HepG2 (cell line): ENCODE measurements at regions not wholly inside any gene's neighbourhood (a gene's known extent, or its start where the extent isn't known, plus 50 kb on each side); places are given as distances from the start of the nearest gene placed in this dataset.

Experiments
- CTCF ChIP-seq: sonication (generic); formaldehyde crosslinking; IDR thresholded peaks from 2 replicates; pipeline ENCODE4 v1.5.0; 2020; ENCODE audit warnings: mild to moderate bottlenecking, missing genetic modification reagents, moderate library complexity
- FOXO4 ChIP-seq: sonication (generic); formaldehyde crosslinking; conservative IDR thresholded peaks from 2 replicates; pipeline ENCODE4 v1.8.1; 2023; ENCODE audit warnings: missing genetic modification reagents
- HNF4G ChIP-seq, 2 experiments: sonication (generic) in 1 of 2; formaldehyde crosslinking in 1 of 2; IDR thresholded peaks; 2 replicates each; pipeline versions ENCODE4 v1.4.0 to v1.6.1; 2011 to 2020; ENCODE audit warnings: borderline replicate concordance in 2 of 2, low read depth in 2 of 2, mild to moderate bottlenecking in 2 of 2, low read length in 1 of 2, missing genetic modification reagents in 1 of 2, moderate library complexity in 1 of 2
- SP2 ChIP-seq: sonication (generic); formaldehyde crosslinking; IDR thresholded peaks from 2 replicates; pipeline ENCODE4 v1.5.1; 2020; ENCODE audit warnings: mild to moderate bottlenecking, missing genetic modification reagents
- ZBTB38 ChIP-seq: sonication (generic); formaldehyde crosslinking; IDR thresholded peaks from 2 replicates; pipeline ENCODE4 v1.5.1; 2020; ENCODE audit warnings: mild to moderate bottlenecking, missing genetic modification reagents
- ZNF615 ChIP-seq: sonication (generic); formaldehyde crosslinking; IDR thresholded peaks from 2 replicates; pipeline ENCODE4 v1.5.0; 2020; ENCODE audit warnings: mild to moderate bottlenecking, missing genetic modification reagents, borderline replicate concordance

GRCh38 chr6:168789699-168790098 is 348.7 kb downstream of the SMOC2 start:
- no peak for TF ChIP-seq CTCF (CRISPR knock-in tag)
- no peak for TF ChIP-seq SP2 (CRISPR knock-in tag)
- TF ChIP-seq HNF4G (IDR thresholded peaks at IDR 0.05; ENCODE audit: borderline replicate concordance, low read depth, low read length) = no peak
- TF ChIP-seq HNF4G (CRISPR knock-in tag; IDR thresholded peaks at IDR 0.05; ENCODE audit: borderline replicate concordance, low read depth) = no peak
- no peak for TF ChIP-seq ZNF615 (CRISPR knock-in tag)
- TF ChIP-seq FOXO4 (CRISPR knock-in tag) = no peak
- no peak for TF ChIP-seq ZBTB38
